Hematopoietic multipotent progenitor cell treated with erythropoietin and hydrocortisone succinate and interleukin-3 and kit ligand, for 15 days (in vitro differentiated cells): ENCODE measurements at regions not wholly inside any gene's neighbourhood (a gene's known extent, or its start where the extent isn't known, plus 50 kb on each side); places are given as distances from the start of the nearest gene placed in this dataset.

Source experiments
- DNase-seq: peaks from one replicate; pipeline ENCODE4 v3.0.0-alpha.2; 2015; ENCODE audit warnings: low spot score

GRCh38 chr2:222058819-222059445, 239.9 kb downstream of the PAX3 start:
- no peak for DNase-seq

- DNase-seq = peak; percentile 7
These were observed 241.3 kb downstream of the PAX3 start for GRCh38 chr2:222057347-222058073.

GRCh38 chr2:222055328-222055727, 243.5 kb downstream of the PAX3 start:
- DNase-seq = no peak

- DNase-seq = no peak
These were observed 244.0 kb downstream of the PAX3 start for GRCh38 chr2:222054813-222055212.

DNA sequence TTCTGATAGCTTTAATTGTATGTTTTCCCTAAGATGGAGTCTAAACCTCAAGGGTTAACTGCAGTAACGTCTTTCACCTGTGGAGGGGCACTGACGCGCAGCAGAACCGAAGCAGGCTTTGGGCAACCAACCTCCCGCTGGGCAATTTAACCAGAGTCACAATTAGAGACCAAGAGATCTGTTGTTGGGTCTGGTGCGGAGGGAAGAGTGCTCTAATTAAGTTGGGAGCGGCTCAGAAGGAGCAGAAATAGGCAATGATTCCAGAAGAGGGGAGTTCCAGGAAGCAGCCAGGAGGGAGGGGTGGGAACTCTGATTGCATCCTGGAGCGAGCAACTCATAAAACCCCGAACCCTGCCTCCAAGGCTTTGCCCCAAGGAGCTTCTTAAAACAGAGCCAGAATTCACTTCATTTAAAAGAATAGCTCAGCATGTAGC, 245.8 kb downstream of the PAX3 start:
- DNase-seq = no peak

- DNase-seq = no peak
These were observed 247.8 kb downstream of the PAX3 start for GRCh38 chr2:222050981-222051380.

GRCh38 chr2:222049946-222050345, 248.9 kb downstream of the PAX3 start:
- DNase-seq = no peak

DNA sequence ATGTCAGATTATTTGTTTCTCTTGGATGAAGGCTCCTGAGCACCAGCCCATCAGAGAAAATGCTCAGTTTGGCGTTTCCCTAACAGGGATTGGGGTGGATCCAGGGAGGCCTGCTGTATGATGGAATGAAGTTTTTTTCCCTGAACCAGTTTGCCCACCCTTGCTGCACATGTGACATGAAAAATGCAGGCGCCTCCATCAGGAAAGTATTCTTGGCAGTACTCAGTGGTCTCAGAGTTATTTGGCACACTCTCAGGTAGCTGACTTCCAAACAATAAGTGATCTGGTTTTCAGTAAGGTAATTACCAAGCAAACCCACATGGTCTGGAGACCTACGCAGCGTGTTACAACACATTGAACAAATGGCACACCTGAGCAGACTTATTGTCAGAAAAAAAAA, 254.9 kb downstream of the PAX3 start:
- no peak for DNase-seq

GRCh38 chr2:222042666-222043065, 256.1 kb downstream of the PAX3 start:
- no peak for DNase-seq

DNA sequence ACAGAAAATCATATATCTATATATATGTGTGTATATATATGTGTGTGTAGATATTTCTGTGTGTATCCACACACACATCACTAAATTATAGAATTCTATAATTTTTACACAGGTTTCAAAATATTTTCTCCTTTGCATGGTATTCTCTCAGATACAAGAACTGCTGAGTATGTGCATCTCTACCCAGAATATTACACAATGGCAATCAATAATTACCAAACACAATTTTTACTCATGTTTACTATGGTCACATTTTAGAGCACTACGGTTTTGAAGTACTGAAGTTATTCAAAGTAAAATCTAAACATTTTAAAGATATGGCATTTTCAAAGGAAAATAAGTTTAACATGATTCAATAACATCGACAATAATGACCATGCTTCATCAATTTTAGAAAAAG, 258.5 kb downstream of the PAX3 start:
- no peak for DNase-seq

- DNase-seq = no peak
These were observed 259.0 kb downstream of the PAX3 start for GRCh38 chr2:222039821-222040220.

GRCh38 chr2:222038067-222038802, 260.6 kb downstream of the PAX3 start:
- no peak for DNase-seq

GRCh38 chr2:222037211-222037610, 261.6 kb downstream of the PAX3 start:
- DNase-seq = no peak

GRCh38 chr2:222034058-222034457, 264.7 kb downstream of the PAX3 start:
- DNase-seq = no peak

DNA sequence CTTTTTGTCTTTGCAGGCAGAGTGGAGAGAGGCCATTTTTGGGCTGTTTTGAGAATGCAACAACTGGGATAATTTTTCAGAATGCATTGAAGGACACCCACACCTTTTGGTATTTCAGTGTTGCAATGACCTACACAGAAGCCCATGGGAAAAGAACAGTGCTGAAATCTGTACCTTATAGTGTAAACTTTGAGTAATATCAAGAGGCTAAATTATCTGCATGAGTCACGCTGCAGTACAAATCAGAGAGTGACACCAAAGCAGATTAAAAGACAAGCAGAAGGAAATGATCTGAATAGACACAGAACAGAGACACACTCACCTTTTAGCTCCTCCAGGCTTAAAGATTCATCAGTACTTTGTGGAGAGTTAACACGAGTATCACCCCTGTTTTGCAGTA, 265.3 kb downstream of the PAX3 start:
- no peak for DNase-seq

GRCh38 chr2:222025881-222026271, 272.9 kb downstream of the PAX3 start:
- DNase-seq = no peak

- DNase-seq = no peak
These were observed 273.6 kb downstream of the PAX3 start for GRCh38 chr2:222024932-222025880.

DNA sequence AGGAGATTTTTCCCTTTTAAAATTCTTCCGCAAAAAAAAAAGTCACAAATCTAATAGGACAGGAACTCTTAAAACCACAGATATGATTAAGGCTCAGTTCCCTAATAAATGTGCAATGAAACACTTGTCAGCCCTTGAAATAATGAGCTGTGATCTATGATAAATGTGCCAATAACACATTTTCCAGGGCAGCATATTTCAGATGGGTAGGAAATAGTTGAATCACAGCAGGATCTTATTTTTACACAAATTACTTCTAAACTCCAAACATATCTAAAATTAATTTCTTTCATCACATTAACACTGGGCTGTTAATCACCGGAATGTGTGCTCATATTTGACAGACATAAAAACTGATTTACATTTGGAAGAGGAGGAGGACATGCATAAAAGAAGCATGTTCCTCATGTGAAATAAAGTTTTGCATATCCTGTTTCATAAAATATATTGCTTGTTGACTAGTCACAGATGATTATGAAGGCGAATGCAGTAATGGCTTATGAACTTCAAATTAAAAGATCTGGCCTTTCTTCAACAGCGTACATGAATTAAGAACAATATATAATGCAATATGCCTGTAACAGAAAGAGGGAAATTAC, 281.4 kb downstream of the PAX3 start:
- DNase-seq = no peak

DNA sequence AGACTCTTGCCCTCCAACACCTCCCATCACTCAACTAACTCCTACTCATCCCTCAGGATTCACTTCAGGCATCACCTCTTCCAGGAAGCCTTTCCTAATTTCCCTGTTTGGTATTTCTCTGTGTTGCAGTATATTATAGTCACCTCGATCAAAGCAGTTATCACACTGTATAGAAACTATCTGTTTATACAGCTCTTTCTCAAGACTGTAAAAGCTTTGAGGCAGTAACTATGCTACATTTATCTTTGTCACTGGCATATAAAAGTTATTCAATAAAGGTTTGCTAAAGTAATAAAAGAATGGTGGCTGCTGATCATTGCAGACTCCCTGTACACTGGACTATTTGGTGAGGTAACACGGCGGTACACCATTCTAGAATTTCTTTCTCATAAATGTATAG, 284.9 kb downstream of the PAX3 start:
- no peak for DNase-seq

DNA sequence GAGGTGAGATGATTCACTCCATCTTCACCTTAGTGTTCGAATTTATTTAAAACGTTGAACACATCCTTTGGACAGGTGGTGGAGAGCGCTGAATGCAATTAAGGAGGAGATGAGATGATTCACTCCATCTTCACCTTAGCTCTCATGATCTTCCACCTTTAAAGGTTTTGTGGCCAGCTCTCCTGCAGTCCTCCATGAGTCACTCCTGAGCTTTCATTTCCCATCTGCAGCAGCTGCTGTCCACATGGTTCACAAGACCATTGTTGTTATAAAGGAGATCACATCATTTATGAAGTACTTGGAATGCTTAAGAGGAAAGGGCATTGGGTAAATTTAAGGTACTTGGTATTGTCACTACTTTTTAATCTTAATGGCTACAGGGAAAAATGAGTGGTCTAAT, 298.5 kb downstream of the PAX3 start:
- DNase-seq = no peak

DNA sequence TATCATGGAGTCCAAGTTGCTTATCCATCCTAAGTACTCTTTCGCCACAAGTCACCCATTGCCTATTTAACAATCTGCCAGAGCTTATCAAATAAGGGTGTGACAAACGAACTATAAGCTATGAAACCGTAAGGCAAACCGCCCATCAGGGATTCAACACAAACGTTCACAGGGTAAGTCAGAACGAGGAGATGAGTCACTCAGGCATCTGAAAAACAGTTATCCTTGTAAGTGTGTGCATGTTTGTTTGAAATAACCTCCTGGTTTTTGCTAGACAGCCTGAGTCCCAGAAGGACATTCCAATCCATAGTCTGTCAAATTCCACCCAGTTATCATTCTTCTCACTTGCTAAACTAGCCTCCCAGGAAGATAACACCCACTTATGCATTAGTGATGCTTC, 299.1 kb downstream of the PAX3 start:
- DNase-seq = no peak

DNA sequence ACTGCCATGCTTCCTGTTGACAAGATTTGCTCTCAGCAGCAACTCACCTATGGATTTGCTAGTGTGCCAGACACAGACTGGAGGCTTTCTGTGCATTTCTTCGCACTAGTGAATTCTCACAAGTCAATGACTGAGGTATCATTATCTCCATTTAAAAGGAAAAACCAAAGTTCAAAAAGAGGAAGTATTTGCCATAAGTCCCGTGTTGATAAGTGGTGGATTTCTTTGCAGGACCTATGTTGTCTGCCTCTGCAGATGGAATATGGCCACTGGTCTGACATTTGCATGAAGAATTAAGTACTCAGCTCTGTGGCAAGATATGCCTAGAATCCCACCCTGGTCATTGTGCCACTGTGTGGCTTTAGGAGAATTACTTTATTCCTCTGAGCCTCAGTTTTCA, 299.6 kb downstream of the PAX3 start:
- DNase-seq = no peak
